ENCODE measurements at regions not wholly inside any gene's neighbourhood (a gene's known extent, or its start where the extent isn't known, plus 50 kb on each side); places are given as distances from the start of the nearest gene placed in this dataset.

GRCh38 chr5:5676218-5676617 is 253.7 kb downstream of the ICE1 start:
- TF ChIP-seq, protein P1, sequence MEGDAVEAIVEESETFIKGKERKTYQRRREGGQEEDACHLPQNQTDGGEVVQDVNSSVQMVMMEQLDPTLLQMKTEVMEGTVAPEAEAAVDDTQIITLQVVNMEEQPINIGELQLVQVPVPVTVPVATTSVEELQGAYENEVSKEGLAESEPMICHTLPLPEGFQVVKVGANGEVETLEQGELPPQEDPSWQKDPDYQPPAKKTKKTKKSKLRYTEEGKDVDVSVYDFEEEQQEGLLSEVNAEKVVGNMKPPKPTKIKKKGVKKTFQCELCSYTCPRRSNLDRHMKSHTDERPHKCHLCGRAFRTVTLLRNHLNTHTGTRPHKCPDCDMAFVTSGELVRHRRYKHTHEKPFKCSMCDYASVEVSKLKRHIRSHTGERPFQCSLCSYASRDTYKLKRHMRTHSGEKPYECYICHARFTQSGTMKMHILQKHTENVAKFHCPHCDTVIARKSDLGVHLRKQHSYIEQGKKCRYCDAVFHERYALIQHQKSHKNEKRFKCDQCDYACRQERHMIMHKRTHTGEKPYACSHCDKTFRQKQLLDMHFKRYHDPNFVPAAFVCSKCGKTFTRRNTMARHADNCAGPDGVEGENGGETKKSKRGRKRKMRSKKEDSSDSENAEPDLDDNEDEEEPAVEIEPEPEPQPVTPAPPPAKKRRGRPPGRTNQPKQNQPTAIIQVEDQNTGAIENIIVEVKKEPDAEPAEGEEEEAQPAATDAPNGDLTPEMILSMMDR (IDR thresholded peaks at IDR 0.05; ENCODE audit: low read length): no peak
- no peak for TF ChIP-seq EZH2 (IDR thresholded peaks at IDR 0.05; ENCODE audit: borderline replicate concordance, low read length)
